ENCODE measurements at regions not wholly inside any gene's neighbourhood (a gene's known extent, or its start where the extent isn't known, plus 50 kb on each side); places are given as distances from the start of the nearest gene placed in this dataset.

DNA sequence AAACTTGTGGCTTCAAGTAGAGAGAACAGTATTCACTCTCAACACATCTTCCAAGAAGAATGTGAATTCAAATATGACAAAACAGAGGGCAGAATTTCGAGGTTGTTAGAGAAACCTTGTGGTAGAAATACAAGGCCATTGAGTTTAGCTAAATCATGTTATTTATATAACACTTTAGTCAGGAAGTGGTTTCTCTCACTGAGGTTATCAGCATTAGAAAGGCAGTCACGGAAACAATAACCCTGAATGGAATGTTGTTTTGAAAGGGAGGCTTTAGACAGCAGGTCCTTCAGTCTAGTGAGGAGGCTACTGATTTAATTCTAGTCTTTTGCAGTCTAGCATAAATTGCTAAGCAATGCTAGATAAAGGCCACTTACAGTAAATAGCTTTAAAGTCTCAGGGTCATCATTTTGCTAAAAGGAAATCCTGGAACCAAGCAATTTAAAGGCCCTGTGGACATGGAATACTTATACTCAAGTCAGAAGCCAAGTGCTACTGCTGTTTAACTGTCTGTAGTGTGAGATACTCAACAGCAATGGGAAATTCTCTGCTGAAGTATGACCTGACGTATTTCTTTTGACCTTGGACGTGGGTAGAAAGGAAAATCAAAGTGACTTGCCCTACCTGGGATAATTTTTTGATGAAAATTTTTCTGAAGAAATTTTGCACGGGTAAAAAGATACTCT is 89.0 kb upstream of the CHODL start:
- DNase-seq (ENCODE audit: low read depth, low spot score), result no peak
- Histone ChIP-seq H3K4me3 (ENCODE audit: low read length) (no peak overlapping the region), H3K27me3 (ENCODE audit: control insufficient read depth, insufficient read depth, low read length) (no peaks in the 10 kb centered on the region), H3K9me3 (ENCODE audit: control insufficient read depth, insufficient read depth, low read length) (no peaks in the 10 kb centered on the region), H3K36me3 (ENCODE audit: control insufficient read depth, insufficient read depth, low read length) (no peaks in the 10 kb centered on the region), H3K27ac (ENCODE audit: low read length) (no peak overlapping the region), H3K4me1 (ENCODE audit: control insufficient read depth, insufficient read depth, low read length) (no peaks in the 10 kb centered on the region; the same call in 1 of the 2 replicates)
- no CpG with 5 or more reads among the region's 5 CpGs for WGBS (ENCODE audit: insufficient coverage, insufficient read length)

DNA sequence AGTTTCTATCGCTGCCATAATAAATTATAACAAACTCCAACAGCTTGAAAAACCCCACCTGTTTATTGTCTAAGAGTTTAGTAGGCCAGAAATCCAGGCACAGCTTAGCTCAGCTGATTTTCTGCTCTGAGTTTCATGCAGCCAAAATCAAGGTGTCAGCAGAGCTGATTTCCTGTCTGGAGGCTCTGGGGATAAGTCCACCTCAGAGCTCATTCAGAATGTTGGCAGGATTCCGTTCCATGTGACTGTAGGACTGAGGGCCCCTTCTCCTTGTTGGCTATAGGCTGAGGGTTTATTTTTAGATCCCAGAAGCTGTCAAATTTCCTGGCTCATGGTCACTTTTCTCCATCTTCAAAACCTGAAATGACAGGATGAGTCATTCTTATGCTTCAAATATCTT is 91.6 kb upstream of the CHODL start:
- Histone ChIP-seq H3K36me3 (ENCODE audit: control insufficient read depth, insufficient read depth, low read length) (no peaks in the 10 kb centered on the region), H3K4me1 (ENCODE audit: control insufficient read depth, insufficient read depth, low read length) (no peaks in the 10 kb centered on the region; the same call in 1 of the 2 replicates), H3K9me3 (ENCODE audit: control insufficient read depth, insufficient read depth, low read length) (no peaks in the 10 kb centered on the region), H3K4me3 (ENCODE audit: low read length) (no peak overlapping the region), H3K27ac (ENCODE audit: low read length) (no peak overlapping the region), H3K27me3 (ENCODE audit: control insufficient read depth, insufficient read depth, low read length) (no peaks in the 10 kb centered on the region)
- WGBS (ENCODE audit: insufficient coverage, insufficient read length), result no CpG with 5 or more reads among the region's 2 CpGs
- no peak for DNase-seq (ENCODE audit: low read depth, low spot score)

DNA sequence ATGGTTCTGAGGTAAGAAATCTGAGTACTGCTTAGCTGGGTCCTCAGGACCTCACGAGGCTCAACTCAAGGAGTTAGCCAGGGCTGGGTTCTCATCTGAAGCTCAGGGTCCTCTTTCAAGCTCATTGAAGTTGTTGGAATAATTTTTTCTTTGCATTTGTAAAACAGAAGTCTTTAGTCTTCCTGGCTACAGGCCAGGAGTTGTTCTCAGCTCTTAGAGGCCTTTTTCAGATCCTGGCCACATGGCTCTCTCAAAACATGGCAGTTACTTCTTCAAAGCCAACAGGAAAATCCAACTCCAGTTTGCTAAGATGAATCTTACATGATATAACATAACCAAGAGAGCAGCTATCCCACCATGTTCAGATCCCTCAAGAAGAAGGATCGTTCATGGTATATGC is 92.3 kb upstream of the CHODL start:
- no peak overlapping the region for H3K27ac ChIP-seq (ENCODE audit: low read length)
- no peaks in the 10 kb centered on the region for H3K27me3 ChIP-seq (ENCODE audit: control insufficient read depth, insufficient read depth, low read length)
- no CpG with 5 or more reads among the region's 2 CpGs for WGBS (ENCODE audit: insufficient coverage, insufficient read length)

DNA sequence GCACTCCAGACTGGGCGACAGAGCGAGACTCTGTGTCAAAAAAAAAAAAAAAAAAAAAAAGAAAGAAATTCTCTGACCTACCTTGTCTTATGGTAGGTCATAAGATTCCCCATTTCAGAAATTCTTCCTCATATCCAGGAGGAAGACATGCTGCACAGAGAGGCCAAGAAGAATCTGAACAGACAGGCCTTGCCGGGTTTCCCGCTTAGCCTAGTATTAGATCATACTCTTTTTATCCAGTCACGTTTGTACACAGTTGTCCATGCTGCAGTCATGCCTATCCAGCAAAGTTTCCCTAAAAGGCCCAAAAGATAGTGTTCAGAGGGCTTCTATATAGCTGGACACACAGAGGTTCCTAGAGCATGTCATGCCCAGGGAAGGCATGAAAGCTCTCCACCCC is 93.6 kb upstream of the CHODL start:
- DNase-seq (ENCODE audit: low read depth, low spot score), result no peak
- Histone ChIP-seq H3K27me3 (ENCODE audit: control insufficient read depth, insufficient read depth, low read length) (no peaks in the 10 kb centered on the region), H3K9me3 (ENCODE audit: control insufficient read depth, insufficient read depth, low read length) (no peaks in the 10 kb centered on the region), H3K4me3 (ENCODE audit: low read length) (no peak overlapping the region), H3K36me3 (ENCODE audit: control insufficient read depth, insufficient read depth, low read length) (no peaks in the 10 kb centered on the region), H3K4me1 (ENCODE audit: control insufficient read depth, insufficient read depth, low read length) (no peaks in the 10 kb centered on the region; the same call in 1 of the 2 replicates), H3K27ac (ENCODE audit: low read length) (no peak overlapping the region)
- no CpG with 5 or more reads among the region's 5 CpGs for WGBS (ENCODE audit: insufficient coverage, insufficient read length)

More for the DNA sequence above, 92.3 kb upstream of the CHODL start:
- Histone ChIP-seq H3K36me3 (ENCODE audit: control insufficient read depth, insufficient read depth, low read length) (no peaks in the 10 kb centered on the region), H3K4me1 (ENCODE audit: control insufficient read depth, insufficient read depth, low read length) (no peaks in the 10 kb centered on the region; the same call in 1 of the 2 replicates), H3K9me3 (ENCODE audit: control insufficient read depth, insufficient read depth, low read length) (no peaks in the 10 kb centered on the region), H3K4me3 (ENCODE audit: low read length) (no peak overlapping the region)
- DNase-seq (ENCODE audit: low read depth, low spot score), result no peak

DNA sequence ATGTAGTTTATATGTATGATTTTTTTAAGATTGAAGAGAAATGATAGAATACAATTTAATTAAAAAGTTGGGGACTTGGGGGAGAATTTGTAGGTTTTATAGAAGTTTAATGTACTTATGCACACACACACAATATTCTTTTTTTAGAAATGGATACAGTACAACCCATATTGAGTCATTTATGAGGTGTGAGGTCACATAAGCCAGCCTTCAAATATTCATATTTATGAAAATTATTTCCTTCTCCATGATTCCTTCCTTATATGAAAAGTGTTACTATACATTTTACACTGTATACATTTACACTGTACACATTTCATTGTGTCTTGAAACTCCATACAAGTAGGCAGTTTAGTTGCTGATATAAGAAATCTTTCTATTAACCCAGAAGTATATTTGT is 96.2 kb upstream of the CHODL start:
- no peak for DNase-seq (ENCODE audit: low read depth, low spot score)
- Histone ChIP-seq H3K4me1 (ENCODE audit: control insufficient read depth, insufficient read depth, low read length) (no peaks in the 10 kb centered on the region), H3K27ac (ENCODE audit: low read length) (no peak overlapping the region)

DNA sequence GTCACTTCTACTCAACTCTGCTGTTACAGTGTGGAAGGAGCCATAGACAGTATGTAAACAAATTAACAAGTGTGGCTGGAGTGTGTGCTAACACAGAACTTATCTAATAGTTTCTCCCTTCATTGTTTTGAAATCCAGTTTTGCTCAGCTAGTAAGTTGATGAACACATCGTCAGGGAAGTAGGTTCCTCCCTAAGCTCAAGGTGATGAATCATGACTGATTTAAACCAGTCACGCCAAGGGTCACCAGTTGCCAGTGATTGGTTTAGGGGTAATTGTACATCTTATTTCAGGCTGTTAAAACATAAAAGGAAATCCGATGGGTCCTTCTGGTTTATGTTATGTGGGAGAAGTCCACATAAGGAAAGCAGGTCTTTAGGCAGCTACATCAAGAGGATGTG is 97.0 kb upstream of the CHODL start:
- Histone ChIP-seq H3K9me3 (ENCODE audit: control insufficient read depth, insufficient read depth, low read length) (no peaks in the 10 kb centered on the region), H3K36me3 (ENCODE audit: control insufficient read depth, insufficient read depth, low read length) (no peaks in the 10 kb centered on the region), H3K4me1 (ENCODE audit: control insufficient read depth, insufficient read depth, low read length) (no peaks in the 10 kb centered on the region), H3K4me3 (ENCODE audit: low read length) (no peak overlapping the region), H3K27ac (ENCODE audit: low read length) (no peak overlapping the region), H3K27me3 (ENCODE audit: control insufficient read depth, insufficient read depth, low read length) (no peaks in the 10 kb centered on the region)
- DNase-seq (ENCODE audit: low read depth, low spot score), result no peak
- WGBS (ENCODE audit: insufficient coverage, insufficient read length), result no CpG with 5 or more reads among the region's 3 CpGs

More for the DNA sequence above, 96.2 kb upstream of the CHODL start:
- H3K4me3 ChIP-seq (ENCODE audit: low read length), result no peak overlapping the region
- H3K27me3 ChIP-seq (ENCODE audit: control insufficient read depth, insufficient read depth, low read length), result no peaks in the 10 kb centered on the region
- no peaks in the 10 kb centered on the region for H3K36me3 ChIP-seq (ENCODE audit: control insufficient read depth, insufficient read depth, low read length)
- no peaks in the 10 kb centered on the region for H3K9me3 ChIP-seq (ENCODE audit: control insufficient read depth, insufficient read depth, low read length)

DNA sequence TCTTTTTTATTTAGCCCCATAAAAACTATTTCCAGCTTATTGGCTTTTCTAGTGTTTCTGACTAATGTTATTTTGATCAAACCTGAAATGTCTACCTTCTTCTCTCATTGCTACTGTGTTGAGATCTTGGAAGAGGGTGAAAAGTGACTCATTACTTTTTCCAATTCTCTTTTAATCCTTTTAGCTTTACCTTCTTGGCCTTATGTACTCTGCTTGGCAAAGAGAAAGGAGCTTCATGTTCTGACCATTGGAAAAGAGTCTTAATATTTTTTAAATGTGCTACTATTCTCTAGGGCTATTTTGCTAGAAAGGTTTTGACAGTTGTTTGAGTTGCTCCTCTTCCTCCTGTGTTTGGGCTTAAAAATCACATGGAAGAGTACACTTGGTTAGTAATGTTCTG is 97.8 kb upstream of the CHODL start:
- Histone ChIP-seq H3K9me3 (ENCODE audit: control insufficient read depth, insufficient read depth, low read length) (no peaks in the 10 kb centered on the region), H3K27ac (ENCODE audit: low read length) (no peak overlapping the region), H3K27me3 (ENCODE audit: control insufficient read depth, insufficient read depth, low read length) (no peaks in the 10 kb centered on the region)

DNA sequence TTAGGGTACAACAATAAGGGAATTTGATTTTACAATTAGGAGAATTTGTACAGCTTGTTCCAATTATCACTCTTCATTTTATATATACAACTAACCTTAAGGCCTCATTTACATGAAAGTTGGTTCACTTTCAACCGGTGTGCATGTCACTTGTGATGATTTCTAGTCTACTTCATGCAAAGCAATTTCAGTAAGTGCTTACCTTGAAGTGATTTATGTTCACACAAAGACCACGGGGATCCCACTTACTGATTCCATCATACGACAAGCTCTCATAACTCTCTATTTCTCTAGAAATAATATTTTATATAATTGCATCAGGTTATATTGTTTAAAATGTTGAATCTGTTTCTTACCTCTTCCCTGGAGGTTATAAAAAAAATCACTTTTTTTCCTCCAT is 100.3 kb upstream of the CHODL start:
- DNase-seq (ENCODE audit: low read depth, low spot score), result no peak
- Histone ChIP-seq H3K9me3 (ENCODE audit: control insufficient read depth, insufficient read depth, low read length) (no peaks in the 10 kb centered on the region), H3K27me3 (ENCODE audit: control insufficient read depth, insufficient read depth, low read length) (no peaks in the 10 kb centered on the region), H3K27ac (ENCODE audit: low read length) (no peak overlapping the region), H3K4me3 (ENCODE audit: low read length) (no peak overlapping the region), H3K4me1 (ENCODE audit: control insufficient read depth, insufficient read depth, low read length) (no peaks in the 10 kb centered on the region), H3K36me3 (ENCODE audit: control insufficient read depth, insufficient read depth, low read length) (no peaks in the 10 kb centered on the region)
- no CpG with 5 or more reads among the region's 3 CpGs for WGBS (ENCODE audit: insufficient coverage, insufficient read length)

More for the DNA sequence above, 97.8 kb upstream of the CHODL start:
- Histone ChIP-seq H3K4me3 (ENCODE audit: low read length) (no peak overlapping the region), H3K36me3 (ENCODE audit: control insufficient read depth, insufficient read depth, low read length) (no peaks in the 10 kb centered on the region), H3K4me1 (ENCODE audit: control insufficient read depth, insufficient read depth, low read length) (no peaks in the 10 kb centered on the region)
- DNase-seq (ENCODE audit: low read depth, low spot score), result no peak

DNA sequence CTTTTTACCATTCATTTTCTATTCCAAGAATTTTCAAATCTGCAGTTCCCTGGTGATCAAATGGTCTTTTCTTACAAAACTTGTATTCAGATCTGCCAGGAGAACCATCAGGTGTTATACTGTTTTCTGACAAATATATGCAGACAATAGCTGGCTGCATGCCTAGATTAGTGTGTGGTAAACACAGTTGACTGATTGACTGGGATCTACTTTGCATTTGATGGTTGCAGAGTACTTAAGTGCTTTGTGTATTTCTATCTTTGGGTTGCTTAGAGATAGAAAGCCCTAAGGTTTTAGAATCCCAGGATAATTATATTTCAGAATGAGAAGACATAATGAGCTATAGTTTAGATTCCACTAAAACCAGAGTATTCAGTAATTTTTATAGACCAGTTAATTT is 102.0 kb upstream of the CHODL start:
- Histone ChIP-seq H3K4me1 (ENCODE audit: control insufficient read depth, insufficient read depth, low read length) (no peaks in the 10 kb centered on the region), H3K4me3 (ENCODE audit: low read length) (no peak overlapping the region), H3K9me3 (ENCODE audit: control insufficient read depth, insufficient read depth, low read length) (no peaks in the 10 kb centered on the region), H3K27me3 (ENCODE audit: control insufficient read depth, insufficient read depth, low read length) (no peaks in the 10 kb centered on the region), H3K36me3 (ENCODE audit: control insufficient read depth, insufficient read depth, low read length) (no peaks in the 10 kb centered on the region), H3K27ac (ENCODE audit: low read length) (no peak overlapping the region)
- no peak for DNase-seq (ENCODE audit: low read depth, low spot score)

DNA sequence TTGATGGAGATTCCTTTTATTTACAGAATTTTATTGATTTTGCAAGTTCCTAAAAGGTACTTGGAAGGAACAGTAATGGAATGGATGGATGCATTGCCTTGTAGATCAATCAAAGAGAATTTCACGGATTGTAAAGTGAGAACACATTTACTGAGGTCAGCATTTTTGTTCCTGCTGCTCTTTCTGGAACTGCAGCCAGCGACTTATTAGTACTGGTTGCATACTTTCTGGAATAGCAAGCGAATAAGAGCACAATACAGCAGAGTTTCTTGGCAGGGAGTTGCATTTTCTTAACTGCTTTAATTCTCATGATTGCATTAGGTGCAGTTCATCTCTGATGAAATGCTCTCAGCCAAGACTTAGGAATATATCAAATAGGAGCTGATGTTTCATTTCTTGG is 106.1 kb upstream of the CHODL start:
- no peaks in the 10 kb centered on the region for H3K36me3 ChIP-seq (ENCODE audit: control insufficient read depth, insufficient read depth, low read length)
- no peaks in the 10 kb centered on the region for H3K9me3 ChIP-seq (ENCODE audit: control insufficient read depth, insufficient read depth, low read length)
- WGBS (ENCODE audit: insufficient coverage, insufficient read length), result no CpG with 5 or more reads among the region's 3 CpGs
- DNase-seq (ENCODE audit: low read depth, low spot score), result no peak
- H3K4me3 ChIP-seq (ENCODE audit: low read length), result no peak overlapping the region
- no peaks in the 10 kb centered on the region for H3K27me3 ChIP-seq (ENCODE audit: control insufficient read depth, insufficient read depth, low read length)
- no peaks in the 10 kb centered on the region for H3K4me1 ChIP-seq (ENCODE audit: control insufficient read depth, insufficient read depth, low read length)
- H3K27ac ChIP-seq (ENCODE audit: low read length), result no peak overlapping the region

DNA sequence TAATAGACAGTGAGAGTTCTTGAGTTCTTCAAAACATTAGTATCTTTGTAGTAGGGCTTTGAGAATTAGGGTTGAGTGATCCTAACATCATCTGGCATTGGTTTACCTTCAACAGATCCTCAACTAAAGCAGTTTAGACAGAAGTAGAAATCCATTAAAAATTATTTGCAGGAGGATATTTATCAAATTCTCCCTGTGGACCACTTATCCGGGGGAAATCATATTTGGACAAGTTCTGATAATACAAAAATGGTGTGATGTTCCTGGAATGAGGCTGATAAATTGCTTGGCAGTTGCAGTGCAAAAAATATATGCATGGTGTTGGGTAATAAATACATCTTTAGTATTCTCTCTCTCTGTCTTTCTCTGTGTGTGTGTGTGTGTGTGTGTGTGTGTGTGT is 115.1 kb upstream of the CHODL start:
- Histone ChIP-seq H3K9me3 (ENCODE audit: control insufficient read depth, insufficient read depth, low read length) (no peaks in the 10 kb centered on the region), H3K36me3 (ENCODE audit: control insufficient read depth, insufficient read depth, low read length) (no peaks in the 10 kb centered on the region), H3K27ac (ENCODE audit: low read length) (no peak overlapping the region), H3K4me1 (ENCODE audit: control insufficient read depth, insufficient read depth, low read length) (no peaks in the 10 kb centered on the region), H3K27me3 (ENCODE audit: control insufficient read depth, insufficient read depth, low read length) (no peaks in the 10 kb centered on the region), H3K4me3 (ENCODE audit: low read length) (no peak overlapping the region)
- no CpG with 5 or more reads among the region's 1 CpG for WGBS (ENCODE audit: insufficient coverage, insufficient read length)
- DNase-seq (ENCODE audit: low read depth, low spot score), result no peak
